IMR-90 (cell line): ENCODE measurements at regions not wholly inside any gene's neighbourhood (a gene's known extent, or its start where the extent isn't known, plus 50 kb on each side); places are given as distances from the start of the nearest gene placed in this dataset.

Experiments
- ATAC-seq: fragments of 200-7000 bp; cut with Tn5 transposase; 2 replicates; pipeline ENCODE4 v1.9.1; 2020; ENCODE audit warnings: low read depth, mild to moderate bottlenecking, moderate library complexity
- BruUV-seq: library from RNA; stranded (reverse); fragments of 400-500 nt; replicated peaks from 2 replicates; lab custom pipeline; 2021; lab: Mats Ljungman, UMichigan
- CTCF ChIA-PET: fragments of 300-600 bp; formaldehyde crosslinking; extraction: SDS; loops from one replicate; lab custom pipeline; 2021; ENCODE audit warnings: antibody characterized with exemption; lab: Yijun Ruan, JAX
- POLR2A ChIA-PET: fragments of 300-600 bp; sonication (Branson Sonifier 250); formaldehyde crosslinking; loops from one replicate; lab custom pipeline; 2022; ENCODE audit warnings: antibody characterized with exemption; ENCODE audit not compliant: unreplicated experiment; lab: Charles Lee
- DNase-seq: peaks from one replicate; pipeline ENCODE4 v3.0.0; 2013
- H2AFZ ChIP-seq: replicated peaks from 2 replicates; pipeline ENCODE3; 2013; ENCODE audit warnings: low read length, mild to moderate bottlenecking; ENCODE audit not compliant: poor library complexity
- H2AK5ac ChIP-seq: 2 replicates; pipeline ENCODE4 v1.6.1; 2013; ENCODE audit warnings: low read depth, low read length, inconsistent platforms
- H2AK9ac ChIP-seq: replicated peaks from 2 replicates; pipeline ENCODE3; 2013; ENCODE audit warnings: mild to moderate bottlenecking, low read depth, low read length, moderate library complexity; ENCODE audit not compliant: poor library complexity
- H2BK120ac ChIP-seq: 2 replicates; pipeline ENCODE4 v1.6.1; 2013; ENCODE audit warnings: low read depth, low read length, inconsistent platforms
- H2BK15ac ChIP-seq: 3 replicates; pipeline ENCODE4 v1.6.1; 2013; ENCODE audit warnings: low read depth, low read length, inconsistent platforms
- H2BK20ac ChIP-seq: 2 replicates; pipeline ENCODE4 v1.6.1; 2013; ENCODE audit warnings: low read depth, mild to moderate bottlenecking, inconsistent platforms, low read length, moderate library complexity
- H2BK5ac ChIP-seq: 2 replicates; pipeline ENCODE4 v1.6.1; 2013; ENCODE audit warnings: mild to moderate bottlenecking, low read depth, low read length, inconsistent platforms; ENCODE audit not compliant: poor library complexity, severe bottlenecking
- H3K14ac ChIP-seq: replicated peaks from 2 replicates; pipeline ENCODE4 v1.6.1; 2013; ENCODE audit warnings: low read depth, low read length, inconsistent platforms
- H3K18ac ChIP-seq: 2 replicates; pipeline ENCODE4 v1.6.1; 2013; ENCODE audit warnings: low read depth, low read length, control low read depth
- H3K23ac ChIP-seq: 2 replicates; pipeline ENCODE4 v1.6.1; 2013; ENCODE audit warnings: low read depth, low read length, inconsistent platforms
- H3K27ac ChIP-seq: 2 replicates; pipeline ENCODE4 v1.5.1; 2013; ENCODE audit warnings: mild to moderate bottlenecking, control low read depth, low read length; ENCODE audit not compliant: insufficient read depth
- H3K27me3 ChIP-seq: 2 replicates; pipeline ENCODE4 v1.6.1; 2013; ENCODE audit warnings: low read length; ENCODE audit not compliant: control insufficient read depth, insufficient read depth
- H3K36me3 ChIP-seq: 2 replicates; pipeline ENCODE4 v1.6.1; 2013; ENCODE audit warnings: low read length, mixed read lengths; ENCODE audit not compliant: control insufficient read depth, insufficient read depth
- H3K4ac ChIP-seq: 2 replicates; pipeline ENCODE4 v1.6.1; 2013; ENCODE audit warnings: low read depth, low read length, inconsistent platforms
- H3K4me1 ChIP-seq: 2 replicates; pipeline ENCODE4 v1.6.1; 2013; ENCODE audit warnings: low read length, mixed read lengths; ENCODE audit not compliant: control insufficient read depth, insufficient read depth
- H3K4me2 ChIP-seq: 2 replicates; pipeline ENCODE4 v1.6.1; 2013; ENCODE audit warnings: low read depth, mild to moderate bottlenecking, control low read depth, low read length, moderate library complexity
- H3K4me3 ChIP-seq: 2 replicates; pipeline ENCODE4 v1.5.1; 2013; ENCODE audit warnings: low read depth, mild to moderate bottlenecking, control low read depth, low read length, moderate library complexity; ENCODE audit not compliant: insufficient read depth
- H3K56ac ChIP-seq: 2 replicates; pipeline ENCODE4 v1.6.1; 2013; ENCODE audit warnings: low read length, inconsistent platforms; ENCODE audit not compliant: insufficient read depth; ENCODE audit errors: extremely low read depth
- H3K79me1 ChIP-seq, 2 experiments: 2 replicates each; pipeline ENCODE4 v1.6.1; 2013; ENCODE audit warnings: low read length in 2 of 2, inconsistent platforms in 1 of 2, low read depth in 1 of 2
- H3K9ac ChIP-seq: 2 replicates; pipeline ENCODE4 v1.6.1; 2013; ENCODE audit warnings: low read depth, low read length, control low read depth
- H3K9me1 ChIP-seq: 2 replicates; pipeline ENCODE4 v1.6.1; 2013; ENCODE audit warnings: low read length, inconsistent platforms; ENCODE audit not compliant: insufficient read depth
- H3K9me3 ChIP-seq: 2 replicates; pipeline ENCODE4 v1.6.1; 2013; ENCODE audit warnings: low read length; ENCODE audit not compliant: control insufficient read depth, insufficient read depth
- H4K20me1 ChIP-seq: 2 replicates; pipeline ENCODE4 v1.6.1; 2013; ENCODE audit warnings: low read length, inconsistent platforms; ENCODE audit not compliant: insufficient read depth
- H4K5ac ChIP-seq: 2 replicates; pipeline ENCODE4 v1.6.1; 2013; ENCODE audit warnings: mild to moderate bottlenecking, low read depth, low read length, control low read depth
- H4K8ac ChIP-seq, 2 experiments: 2 replicates each; pipeline ENCODE4 v1.6.1; 2013; ENCODE audit warnings: low read depth in 2 of 2, low read length in 2 of 2, control low read depth in 1 of 2, inconsistent platforms in 1 of 2
- H4K91ac ChIP-seq: 2 replicates; pipeline ENCODE4 v1.6.1; 2013; ENCODE audit warnings: low read depth, low read length, inconsistent platforms; ENCODE audit not compliant: insufficient read depth
- BHLHE40 ChIP-seq: fragments of 150-350 bp; IDR thresholded peaks from 2 replicates; pipeline ENCODE4 v1.6.1; 2016; ENCODE audit warnings: mild to moderate bottlenecking, low read depth, low read length
- MAFK ChIP-seq: IDR thresholded peaks from 2 replicates; pipeline ENCODE4 v1.6.1; 2012; ENCODE audit warnings: low read depth, low read length, improper control_type of control experiment
- SMC3 ChIP-seq: fragments of 150-350 bp; IDR thresholded peaks from 2 replicates; pipeline ENCODE4 v1.6.1; 2016; ENCODE audit warnings: low read depth, mild to moderate bottlenecking, antibody characterized with exemption, low read length, moderate library complexity
- WGBS, 2 experiments: methylation state at CpG; one replicate each; pipeline versions ENCODE4 v1.1.5 to v1.1.7; 2013; ENCODE audit warnings: missing lambda C conversion rate in 2 of 2; ENCODE audit not compliant: insufficient read length in 1 of 2; ENCODE audit errors: extremely low coverage in 2 of 2; 5-methylcytosine and 5-hydroxymethylcytosine counted together
- dilution Hi-C: fragments of 300-500 bp; cut with HindIII; formaldehyde crosslinking; loops from one replicate; pipeline ENCODE4 v1.14.3; 2018; ENCODE audit warnings: low sequenced_read_pairs; ENCODE audit not compliant: unreplicated experiment
- in situ Hi-C: fragments of 300-500 bp; cut with MboI; formaldehyde crosslinking; loops from 3 replicates; pipeline ENCODE4 v1.14.3; 2019; ENCODE audit warnings: low sequenced_read_pairs, inconsistent platforms, mixed read lengths
- intact Hi-C: fragments of 100-400 bp; cut with micrococcal nuclease; formaldehyde crosslinking; loops from 2 replicates; pipeline ENCODE4 v1.10.0; 2022
- TF ChIP-seq, protein P1 (sequence below): fragments of 150-350 bp; IDR thresholded peaks from 2 replicates; pipeline ENCODE4 v1.6.1; 2017; ENCODE audit warnings: mild to moderate bottlenecking, antibody characterized with exemption, low read length, low read depth

DNA sequence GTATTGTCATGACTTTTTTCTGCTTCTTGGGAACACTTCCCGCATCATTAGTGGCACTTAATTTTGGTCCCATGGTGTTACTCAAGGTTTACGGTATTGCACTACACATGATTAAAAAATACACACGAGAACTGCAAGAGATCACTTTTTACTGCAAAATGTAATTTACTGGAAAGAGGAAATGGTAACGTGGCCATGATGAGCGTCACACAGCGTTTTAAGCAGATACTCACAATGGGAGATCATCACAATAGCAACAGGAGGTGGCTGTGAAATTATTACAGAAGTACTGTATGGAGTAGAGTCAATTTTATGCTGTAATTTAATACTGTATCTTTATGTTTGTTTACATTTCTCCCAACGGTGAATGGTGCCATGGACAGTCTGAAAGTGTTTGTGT lies 1510.3 kb downstream of the AMY1C start:
- CTCF ChIA-PET: no interaction called here

More for the DNA sequence above, 1510.3 kb downstream of the AMY1C start:
- WGBS, 2 experiments: 83% methylated on average over 1 of the region's 7 CpGs; no CpG with 5 or more reads in 1 of the 2 experiments
- Histone ChIP-seq H3K79me1 (no peaks in the 10 kb centered on the region), H2BK5ac (no peak overlapping the region), H2AK5ac (no peak overlapping the region), H3K4me1 (no peaks in the 10 kb centered on the region), H2BK20ac (no peak overlapping the region), H2AK9ac (no peak overlapping the region), H4K20me1 (no peaks in the 10 kb centered on the region), H3K14ac (no peak overlapping the region), H3K18ac (no peak overlapping the region), H3K9me1 (no peaks in the 10 kb centered on the region), H3K27ac (no peak overlapping the region), H3K9ac (no peak overlapping the region), H3K4ac (no peak overlapping the region), H3K4me3 (no peak overlapping the region), H3K4me2 (no peak overlapping the region), H4K8ac (no peak overlapping the region), H3K56ac (no peak overlapping the region), H4K5ac (no peak overlapping the region), H3K9me3 (no peaks in the 10 kb centered on the region; the same call in 1 of the 2 replicates), H3K36me3 (no peaks in the 10 kb centered on the region), H4K91ac (no peak overlapping the region), H3K23ac (no peak overlapping the region), H2BK120ac (no peak overlapping the region), H2AFZ (no peak overlapping the region), H2BK15ac (no peak overlapping the region), H3K27me3 (no peaks in the 10 kb centered on the region)
- in situ Hi-C loops: no loop called here
- POLR2A ChIA-PET: no interaction called here
- no peak for TF ChIP-seq SMC3
- TF ChIP-seq, protein P1, sequence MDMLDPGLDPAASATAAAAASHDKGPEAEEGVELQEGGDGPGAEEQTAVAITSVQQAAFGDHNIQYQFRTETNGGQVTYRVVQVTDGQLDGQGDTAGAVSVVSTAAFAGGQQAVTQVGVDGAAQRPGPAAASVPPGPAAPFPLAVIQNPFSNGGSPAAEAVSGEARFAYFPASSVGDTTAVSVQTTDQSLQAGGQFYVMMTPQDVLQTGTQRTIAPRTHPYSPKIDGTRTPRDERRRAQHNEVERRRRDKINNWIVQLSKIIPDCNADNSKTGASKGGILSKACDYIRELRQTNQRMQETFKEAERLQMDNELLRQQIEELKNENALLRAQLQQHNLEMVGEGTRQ: no peak
- no peak for TF ChIP-seq MAFK
- no peak for TF ChIP-seq BHLHE40
- DNase-seq (no peak), ATAC-seq (no peak)
- intact Hi-C loops: no loop called here
- BruUV-seq: no TSS peak
- dilution Hi-C loops: no loop called here
